H1 (cell line): ENCODE measurements at regions not wholly inside any gene's neighbourhood (a gene's known extent, or its start where the extent isn't known, plus 50 kb on each side); places are given as distances from the start of the nearest gene placed in this dataset.

Experiments used
- CTCF ChIA-PET: fragments of 300-600 bp; sonication (Branson Sonifier 250); formaldehyde crosslinking; loops from one replicate; lab custom pipeline; 2021; ENCODE audit not compliant: partially characterized antibody; lab: Charles Lee
- POLR2A ChIA-PET: fragments of 300-600 bp; sonication (Branson Sonifier 250); formaldehyde crosslinking; loops from one replicate; lab custom pipeline; 2021; ENCODE audit warnings: inconsistent platforms; ENCODE audit not compliant: partially characterized antibody; lab: Charles Lee
- DNase-seq, 2 experiments: peaks; one replicate each; pipeline versions ENCODE4 v3.0.0 to v3.0.0-alpha.2; 2010 to 2022; ENCODE audit warnings: low spot score in 2 of 2, low read depth in 1 of 2, mixed read lengths in 1 of 2
- FAIRE-seq: peaks from 2 replicates; lab custom pipeline; 2011; peaks lifted over from hg19 to GRCh38; lab: Jason Lieb, UNC
- H2AFZ ChIP-seq: 2 replicates; pipeline ENCODE4 v1.8.1; 2012; ENCODE audit warnings: low read length, inconsistent platforms
- H2AK5ac ChIP-seq: 2 replicates; pipeline ENCODE4 v1.6.1; 2013; ENCODE audit warnings: low read depth, low read length
- H2BK120ac ChIP-seq: replicated peaks from 2 replicates; pipeline ENCODE3; 2013; ENCODE audit warnings: low read depth, low read length, inconsistent platforms
- H2BK12ac ChIP-seq: 2 replicates; pipeline ENCODE4 v1.6.1; 2013; ENCODE audit warnings: low read depth, low read length
- H2BK15ac ChIP-seq: 2 replicates; pipeline ENCODE4 v1.6.1; 2013; ENCODE audit warnings: low read length
- H2BK20ac ChIP-seq: 2 replicates; pipeline ENCODE4 v1.6.1; 2013; ENCODE audit warnings: low read length
- H2BK5ac ChIP-seq: 2 replicates; pipeline ENCODE4 v1.6.1; 2013; ENCODE audit warnings: low read depth, low read length
- H3K14ac ChIP-seq: 2 replicates; pipeline ENCODE4 v1.6.1; 2013; ENCODE audit warnings: inconsistent platforms; ENCODE audit not compliant: insufficient read length
- H3K18ac ChIP-seq: 2 replicates; pipeline ENCODE4 v1.6.1; 2013; ENCODE audit warnings: low read length; ENCODE audit errors: extremely low read depth
- H3K23ac ChIP-seq: 2 replicates; pipeline ENCODE4 v1.6.1; 2013; ENCODE audit warnings: inconsistent platforms; ENCODE audit not compliant: insufficient read length
- H3K23me2 ChIP-seq: 2 replicates; pipeline ENCODE4 v1.6.1; 2013; ENCODE audit warnings: low read depth, low read length
- H3K27ac ChIP-seq: 2 replicates; pipeline ENCODE4 v1.6.1; 2011; ENCODE audit warnings: low read depth, low read length, inconsistent platforms
- H3K27me3 ChIP-seq, 4 experiments: replicated peaks in 1 of 4; 1 replicate in 1 of 4; 2 replicates in 3 of 4; pipeline versions ENCODE4 v1.6.1 to v1.8.1; 2011 to 2013; ENCODE audit warnings: low read length in 3 of 4, mild to moderate bottlenecking in 3 of 4, inconsistent platforms in 2 of 4, mixed read lengths in 2 of 4, moderate library complexity in 1 of 4; ENCODE audit not compliant: control insufficient read depth in 3 of 4, insufficient read depth in 3 of 4; ENCODE audit errors: extremely low read depth in 1 of 4
- H3K36me3 ChIP-seq, 4 experiments: 2 replicates each; pipeline versions ENCODE4 v1.6.1 to v1.8.1; 2011 to 2013; ENCODE audit warnings: mild to moderate bottlenecking in 4 of 4, low read length in 3 of 4, moderate library complexity in 2 of 4, control low read depth in 1 of 4, inconsistent platforms in 1 of 4; ENCODE audit not compliant: insufficient read depth in 4 of 4, control insufficient read depth in 2 of 4
- H3K4ac ChIP-seq: replicated peaks from 2 replicates; pipeline ENCODE3; 2013; ENCODE audit warnings: low read length, low read depth, mixed read lengths, inconsistent platforms; ENCODE audit not compliant: insufficient read length
- H3K4me1 ChIP-seq, 4 experiments: replicated peaks in 1 of 4; 1 replicate in 1 of 4; 2 replicates in 3 of 4; pipeline versions ENCODE4 v1.6.1 to v1.8.1; 2011 to 2013; ENCODE audit warnings: low read length in 3 of 4, inconsistent platforms in 2 of 4, mixed read lengths in 1 of 4; ENCODE audit not compliant: insufficient read depth in 4 of 4, control insufficient read depth in 3 of 4
- H3K4me2 ChIP-seq, 2 experiments: 2 replicates each; pipeline versions ENCODE4 v1.6.1 to v1.8.1; 2011 to 2013; ENCODE audit warnings: low read depth in 2 of 2, low read length in 2 of 2, control low read depth in 1 of 2, inconsistent platforms in 1 of 2, mild to moderate bottlenecking in 1 of 2; ENCODE audit not compliant: insufficient read depth in 1 of 2
- H3K4me3 ChIP-seq, 4 experiments: fragments of 200-600, 300-600 bp in 1 of 4; sonication (generic), shearing (Covaris generic), sonication (Bioruptor Twin) in 1 of 4; 2 replicates each; pipeline versions ENCODE4 v1.5.1 to v1.8.1; 2011 to 2016; ENCODE audit warnings: low read length in 4 of 4, low read depth in 3 of 4, control low read depth in 2 of 4, inconsistent platforms in 2 of 4, mild to moderate bottlenecking in 2 of 4, mixed read lengths in 1 of 4, moderate library complexity in 1 of 4; ENCODE audit not compliant: insufficient read depth in 2 of 4; ENCODE audit errors: extremely low read depth in 1 of 4
- H3K56ac ChIP-seq: replicated peaks from 2 replicates; pipeline ENCODE3; 2013; ENCODE audit warnings: low read depth, mild to moderate bottlenecking, mixed read lengths, low read length, inconsistent platforms; ENCODE audit not compliant: insufficient read length
- H3K79me1 ChIP-seq: 2 replicates; pipeline ENCODE4 v1.6.1; 2013; ENCODE audit warnings: low read depth, low read length, control low read depth
- H3K79me2 ChIP-seq, 2 experiments: 2 replicates each; pipeline versions ENCODE4 v1.6.1 to v1.8.1; 2012 to 2013; ENCODE audit warnings: low read length in 2 of 2, mild to moderate bottlenecking in 2 of 2, inconsistent platforms in 1 of 2; ENCODE audit not compliant: insufficient read depth in 2 of 2, control insufficient read depth in 1 of 2
- H3K9ac ChIP-seq, 4 experiments: replicated peaks in 1 of 4; 1 replicate in 1 of 4; 2 replicates in 3 of 4; pipeline versions ENCODE4 v1.6.1 to v1.8.1; 2011 to 2013; ENCODE audit warnings: low read depth in 3 of 4, low read length in 3 of 4, control low read depth in 2 of 4, mild to moderate bottlenecking in 2 of 4, moderate library complexity in 2 of 4, inconsistent platforms in 1 of 4; ENCODE audit errors: extremely low read depth in 1 of 4
- H3K9me3 ChIP-seq, 2 experiments: 2 replicates each; pipeline versions ENCODE4 v1.6.1 to v1.8.1; 2012 to 2013; ENCODE audit warnings: mild to moderate bottlenecking in 2 of 2, moderate library complexity in 2 of 2, control low read depth in 1 of 2, inconsistent platforms in 1 of 2, low read depth in 1 of 2, low read length in 1 of 2, mixed read lengths in 1 of 2; ENCODE audit not compliant: insufficient read depth in 2 of 2
- H4K20me1 ChIP-seq, 2 experiments: replicated peaks in 1 of 2; 2 replicates each; pipeline versions ENCODE3 to v1.8.1; 2011 to 2013; ENCODE audit warnings: inconsistent platforms in 2 of 2, low read length in 2 of 2, mild to moderate bottlenecking in 1 of 2; ENCODE audit not compliant: insufficient read depth in 2 of 2, control insufficient read depth in 1 of 2
- H4K5ac ChIP-seq: 2 replicates; pipeline ENCODE4 v1.6.1; 2013; ENCODE audit warnings: low read length, low read depth, mixed read lengths, inconsistent platforms; ENCODE audit not compliant: insufficient read length
- H4K8ac ChIP-seq: 2 replicates; pipeline ENCODE4 v1.8.0; 2013; ENCODE audit warnings: mild to moderate bottlenecking, moderate library complexity, low read length, inconsistent platforms; ENCODE audit not compliant: insufficient read depth; ENCODE audit errors: extremely low read depth
- H4K91ac ChIP-seq: replicated peaks from 2 replicates; pipeline ENCODE3; 2013; ENCODE audit warnings: low read length, mixed read lengths, inconsistent platforms; ENCODE audit not compliant: insufficient read length
- ASH2L ChIP-seq: fragments of 200-600, 300-600 bp; sonication (generic); IDR thresholded peaks from one replicate; pipeline ENCODE4 v1.7.1; 2017; ENCODE audit warnings: low read length
- CEBPB ChIP-seq: IDR thresholded peaks from 2 replicates; pipeline ENCODE4 v1.6.1; 2012; ENCODE audit warnings: low read depth, low read length
- EP300 ChIP-seq, 2 experiments: IDR thresholded peaks; 1 replicate in 1 of 2; 2 replicates in 1 of 2; pipeline ENCODE4 v1.6.1; 2011 to 2012; ENCODE audit warnings: low read depth in 2 of 2, low read length in 2 of 2, mild to moderate bottlenecking in 2 of 2, borderline replicate concordance in 1 of 2, inconsistent platforms in 1 of 2, moderate library complexity in 1 of 2
- HDAC2 ChIP-seq, 2 experiments: fragments of 300-600 bp in 1 of 2; sonication (generic) in 1 of 2; IDR thresholded peaks; 2 replicates each; pipeline ENCODE4 v1.6.1; 2011 to 2012; ENCODE audit warnings: low read depth in 2 of 2, low read length in 2 of 2, mild to moderate bottlenecking in 2 of 2, moderate library complexity in 2 of 2, borderline replicate concordance in 1 of 2, inconsistent platforms in 1 of 2
- JUND ChIP-seq: IDR thresholded peaks from 2 replicates; pipeline ENCODE4 v1.6.1; 2011; ENCODE audit warnings: mild to moderate bottlenecking, improper control_type of control experiment, low read length
- KDM5A ChIP-seq: fragments of 200-600 bp; IDR thresholded peaks from 2 replicates; pipeline ENCODE4 v1.7.1; 2012; ENCODE audit warnings: mild to moderate bottlenecking, low read length, inconsistent platforms, mixed read lengths
- MAFK ChIP-seq: IDR thresholded peaks from 2 replicates; pipeline ENCODE4 v1.6.1; 2012; ENCODE audit warnings: low read depth, mild to moderate bottlenecking, improper control_type of control experiment, low read length
- NRF1 ChIP-seq: IDR thresholded peaks from 2 replicates; pipeline ENCODE4 v1.6.1; 2011; ENCODE audit warnings: mild to moderate bottlenecking, low read depth, low read length, improper control_type of control experiment
- POLR2AphosphoS5 ChIP-seq: IDR thresholded peaks from 2 replicates; pipeline ENCODE4 v1.6.1; 2011; ENCODE audit warnings: low read depth, low read length
- RAD21 ChIP-seq, 2 experiments: IDR thresholded peaks in 1 of 2; conservative IDR thresholded peaks in 1 of 2; 2 replicates each; pipeline ENCODE4 v1.6.1; 2011; ENCODE audit warnings: low read depth in 2 of 2, low read length in 2 of 2, improper control_type of control experiment in 1 of 2, inconsistent platforms in 1 of 2, mild to moderate bottlenecking in 1 of 2, moderate library complexity in 1 of 2
- RFX5 ChIP-seq: IDR thresholded peaks from 2 replicates; pipeline ENCODE4 v1.6.1; 2011; ENCODE audit warnings: low read depth, low read length, improper control_type of control experiment, borderline replicate concordance
- SP2 ChIP-seq: IDR thresholded peaks from 2 replicates; pipeline ENCODE4 v1.6.1; 2012; ENCODE audit warnings: mild to moderate bottlenecking, low read length, inconsistent platforms
- SP4 ChIP-seq: IDR thresholded peaks from 2 replicates; pipeline ENCODE4 v1.6.1; 2012; ENCODE audit warnings: low read length, inconsistent platforms
- SRF ChIP-seq: IDR thresholded peaks from 2 replicates; pipeline ENCODE4 v1.6.1; 2011; ENCODE audit warnings: mild to moderate bottlenecking, low read depth, low read length, moderate library complexity
- TAF1 ChIP-seq: IDR thresholded peaks from 2 replicates; pipeline ENCODE4 v1.6.1; 2011; ENCODE audit warnings: mild to moderate bottlenecking, low read depth, low read length
- TEAD4 ChIP-seq: IDR thresholded peaks from 2 replicates; pipeline ENCODE4 v1.6.1; 2012; ENCODE audit warnings: low read depth, low read length, inconsistent platforms, mixed read lengths
- YY1 ChIP-seq: IDR thresholded peaks from 2 replicates; pipeline ENCODE4 v1.6.1; 2011; ENCODE audit warnings: low read depth, mild to moderate bottlenecking, low read length
- WGBS, 2 experiments: shearing (Covaris generic) in 1 of 2; methylation state at CpG; one replicate each; pipeline versions ENCODE4 v1.1.6 to v1.1.7; 2013 to 2015; ENCODE audit warnings: low lambda C conversion rate in 2 of 2, mixed read lengths in 2 of 2, inconsistent platforms in 1 of 2, low coverage in 1 of 2, missing lambda C conversion rate in 1 of 2; ENCODE audit not compliant: insufficient replicate concordance in 2 of 2, insufficient coverage in 1 of 2, insufficient read length in 1 of 2; ENCODE audit errors: extremely low coverage in 1 of 2, missing lambda C conversion rate in 1 of 2; 5-methylcytosine and 5-hydroxymethylcytosine counted together

- Histone ChIP-seq H3K56ac (no peak overlapping the region), H2BK20ac (no peak overlapping the region), H2BK5ac (no peak overlapping the region), H3K79me2 (no peaks in the 10 kb centered on the region), H2BK120ac (no peak overlapping the region), H4K20me1 (no peaks in the 10 kb centered on the region), H2AFZ (no peak overlapping the region), H3K4me2 (no peak overlapping the region), H2AK5ac (no peak overlapping the region), H3K27ac (no peak overlapping the region), H3K14ac (no peak overlapping the region), H3K27me3 (no peaks in the 10 kb centered on the region), H3K9me3 (no peaks in the 10 kb centered on the region), H3K79me1 (no peaks in the 10 kb centered on the region), H2BK12ac (no peak overlapping the region), H2BK15ac (no peak overlapping the region), H3K4me3 (no peak overlapping the region), H4K5ac (no peak overlapping the region), H4K8ac (no peak overlapping the region), H3K23me2 (no peaks in the 10 kb centered on the region), H3K4me1 (no peaks in the 10 kb centered on the region), H3K18ac (no peak overlapping the region), H3K36me3 (no peaks in the 10 kb centered on the region), H3K9ac (no peak overlapping the region), H3K4ac (no peak overlapping the region), H3K23ac (no peak overlapping the region), H4K91ac (no peak overlapping the region)
- CTCF ChIA-PET, result no interaction called here
- no peak for TF ChIP-seq CEBPB
- no peak for TF ChIP-seq SP4
- TF ChIP-seq POLR2AphosphoS5, result no peak
- TF ChIP-seq HDAC2 (IDR thresholded peaks at IDR 0.05; ENCODE audit: borderline replicate concordance in 1 of 2, low read depth in 2 of 2, low read length in 2 of 2), result no peak
- TF ChIP-seq MAFK, result no peak
- TF ChIP-seq TAF1, result no peak
- no peak for TF ChIP-seq KDM5A
- TF ChIP-seq NRF1, result no peak
- TF ChIP-seq SRF, result no peak
- no peak for TF ChIP-seq RAD21 (IDR thresholded peaks at IDR 0.05 in 1 of 2, conservative IDR thresholded peaks at IDR 0.05 in 1 of 2; ENCODE audit: low read depth in 2 of 2, low read length in 2 of 2)
- no peak for TF ChIP-seq ASH2L
- TF ChIP-seq JUND, result no peak
- no peak for TF ChIP-seq RFX5
- TF ChIP-seq YY1, result no peak
- no peak for TF ChIP-seq SP2
- TF ChIP-seq EP300 (IDR thresholded peaks at IDR 0.05; ENCODE audit: borderline replicate concordance in 1 of 2, low read depth in 2 of 2, low read length in 2 of 2), result no peak
- no peak for TF ChIP-seq TEAD4
- WGBS, 2 experiments, result 98% methylated on average over 10 of the region's 10 CpGs; no CpG with 5 or more reads in 1 of the 2 experiments
- DNase-seq (no peak), FAIRE-seq (no peak)
- POLR2A ChIA-PET, result no interaction called here
Observed at GRCh38 chr4:117835566-117835965, 198.7 kb upstream of the NDST3 start.
